Suprapubic skin (tissue), 4 donors: ENCODE measurements at regions not wholly inside any gene's neighbourhood (a gene's known extent, or its start where the extent isn't known, plus 50 kb on each side); places are given as distances from the start of the nearest gene placed in this dataset.

Experiments used
- DNase-seq, 2 donors: peaks; one replicate each; pipeline ENCODE4 v3.0.0-alpha.2; 2019; ENCODE audit warnings: low spot score in 2 of 2
- H3K27ac ChIP-seq: fragments of 200-600 bp; sonication (generic); one replicate; pipeline ENCODE4 v1.5.1; 2019
- H3K27me3 ChIP-seq: fragments of 200-600 bp; sonication (generic); one replicate; pipeline ENCODE4 v1.5.1; 2019
- H3K36me3 ChIP-seq: fragments of 200-600 bp; sonication (generic); one replicate; pipeline ENCODE4 v1.5.1; 2019
- H3K4me1 ChIP-seq: fragments of 200-600 bp; sonication (generic); one replicate; pipeline ENCODE4 v1.5.1; 2019
- H3K4me3 ChIP-seq: fragments of 200-600 bp; sonication (generic); one replicate; pipeline ENCODE4 v1.5.1; 2019; ENCODE audit warnings: mild to moderate bottlenecking
- H3K9me3 ChIP-seq: fragments of 200-600 bp; sonication (generic); one replicate; pipeline ENCODE4 v1.5.1; 2019
- CTCF ChIP-seq, 2 donors: fragments of 200-600 bp in 1 of 2; fragments of 450-650 bp in 1 of 2; sonication (generic) in 1 of 2; IDR thresholded peaks; one replicate each; pipeline ENCODE4 v1.5.1; 2016 to 2019; ENCODE audit warnings: antibody characterized with exemption in 2 of 2, mild to moderate bottlenecking in 1 of 2, moderate library complexity in 1 of 2
- EP300 ChIP-seq: sonication (generic); formaldehyde crosslinking; IDR thresholded peaks from one replicate; pipeline ENCODE4 v1.6.1; 2017; ENCODE audit warnings: antibody characterized with exemption
- POLR2A ChIP-seq, 2 donors: fragments of 450-650 bp; IDR thresholded peaks; one replicate each; pipeline ENCODE4 v1.6.1; 2017; ENCODE audit warnings: antibody characterized with exemption in 2 of 2, mild to moderate bottlenecking in 2 of 2, moderate library complexity in 2 of 2
- POLR2AphosphoS5 ChIP-seq, 3 donors: sonication (generic); formaldehyde crosslinking; IDR thresholded peaks; one replicate each; pipeline ENCODE4 v1.6.1; 2017; ENCODE audit warnings: antibody characterized with exemption in 3 of 3
- WGBS: methylation state at CpG from one replicate; pipeline ENCODE4 v1.1.5; 2018; 5-methylcytosine and 5-hydroxymethylcytosine counted together

GRCh38 chrX:148134578-148134977 lies 153.4 kb downstream of the FMR1NB start:
- TF ChIP-seq POLR2A (IDR thresholded peaks at IDR 0.05) = no peak
- Histone ChIP-seq H3K36me3 (no peaks in the 10 kb centered on the region), H3K4me1 (no peaks in the 10 kb centered on the region), H3K27me3 (no peaks in the 10 kb centered on the region), H3K4me3 (no peak overlapping the region), H3K9me3 (no peaks in the 10 kb centered on the region), H3K27ac (no peak overlapping the region)
- DNase-seq = no peak
- WGBS = 57% methylated on average over 1 of the region's 1 CpG

- 9% methylated on average over 1 of the region's 1 CpG for WGBS
- no peaks in the 10 kb centered on the region for H3K9me3 ChIP-seq
- H3K27me3 ChIP-seq = no peaks in the 10 kb centered on the region
- TF ChIP-seq EP300 (no peak), POLR2AphosphoS5 (IDR thresholded peaks at IDR 0.05) (no peak), POLR2A (IDR thresholded peaks at IDR 0.05) (no peak), CTCF (IDR thresholded peaks at IDR 0.05) (no peak)
- no peak for DNase-seq
- H3K27ac ChIP-seq = no peak overlapping the region
- no peaks in the 10 kb centered on the region for H3K36me3 ChIP-seq
- H3K4me1 ChIP-seq = no peaks in the 10 kb centered on the region
- no peak overlapping the region for H3K4me3 ChIP-seq
Measured at GRCh38 chrX:148135738-148136137, 154.6 kb downstream of the FMR1NB start.

GRCh38 chrX:148146121-148146520 lies 165.0 kb downstream of the FMR1NB start:
- Histone ChIP-seq H3K27ac (no peak overlapping the region), H3K27me3 (no peaks in the 10 kb centered on the region), H3K4me3 (no peak overlapping the region), H3K36me3 (no peaks in the 10 kb centered on the region), H3K4me1 (no peaks in the 10 kb centered on the region), H3K9me3 (no peaks in the 10 kb centered on the region)
- no peak for TF ChIP-seq EP300
- no peak for TF ChIP-seq POLR2A (IDR thresholded peaks at IDR 0.05)
- no peak for TF ChIP-seq CTCF (IDR thresholded peaks at IDR 0.05)
- no peak for TF ChIP-seq POLR2AphosphoS5 (IDR thresholded peaks at IDR 0.05)
- DNase-seq = no peak
- WGBS = 75% methylated on average over 2 of the region's 2 CpGs

GRCh38 chrX:148156986-148157385 lies 175.8 kb downstream of the FMR1NB start:
- no peak for TF ChIP-seq CTCF (IDR thresholded peaks at IDR 0.05)
- no peak for TF ChIP-seq POLR2A (IDR thresholded peaks at IDR 0.05)
- TF ChIP-seq EP300 = no peak
- TF ChIP-seq POLR2AphosphoS5 (IDR thresholded peaks at IDR 0.05) = no peak
- Histone ChIP-seq H3K9me3 (no peaks in the 10 kb centered on the region), H3K36me3 (no peaks in the 10 kb centered on the region), H3K4me1 (no peaks in the 10 kb centered on the region), H3K27ac (no peak overlapping the region), H3K27me3 (no peaks in the 10 kb centered on the region), H3K4me3 (no peak overlapping the region)
- DNase-seq = no peak
- WGBS = 74% methylated on average over 1 of the region's 1 CpG

GRCh38 chrX:148159796-148160195 lies 178.7 kb downstream of the FMR1NB start:
- H3K27me3 ChIP-seq = no peaks in the 10 kb centered on the region
- DNase-seq = no peak
- no peaks in the 10 kb centered on the region for H3K4me1 ChIP-seq
- H3K36me3 ChIP-seq = no peaks in the 10 kb centered on the region
- H3K4me3 ChIP-seq = no peak overlapping the region
- TF ChIP-seq CTCF (IDR thresholded peaks at IDR 0.05) = no peak
- TF ChIP-seq POLR2A (IDR thresholded peaks at IDR 0.05) = no peak
- no peak for TF ChIP-seq POLR2AphosphoS5 (IDR thresholded peaks at IDR 0.05)
- TF ChIP-seq EP300 = no peak
- no peak overlapping the region for H3K27ac ChIP-seq
- H3K9me3 ChIP-seq = no peaks in the 10 kb centered on the region

- H3K4me3 ChIP-seq = no peak overlapping the region
- no peaks in the 10 kb centered on the region for H3K9me3 ChIP-seq
- no peak overlapping the region for H3K27ac ChIP-seq
- no peak for DNase-seq
- TF ChIP-seq EP300 = no peak
- TF ChIP-seq POLR2A (IDR thresholded peaks at IDR 0.05) = no peak
- TF ChIP-seq CTCF (IDR thresholded peaks at IDR 0.05) = no peak
- no peak for TF ChIP-seq POLR2AphosphoS5 (IDR thresholded peaks at IDR 0.05)
- H3K27me3 ChIP-seq = no peaks in the 10 kb centered on the region
- H3K4me1 ChIP-seq = no peaks in the 10 kb centered on the region
- WGBS = 57% methylated on average over 6 of the region's 6 CpGs
- H3K36me3 ChIP-seq = no peaks in the 10 kb centered on the region
Measured at GRCh38 chrX:148161701-148162100, 180.6 kb downstream of the FMR1NB start.
